Mesendoderm (in vitro differentiated cells): ENCODE measurements at regions not wholly inside any gene's neighbourhood (a gene's known extent, or its start where the extent isn't known, plus 50 kb on each side); places are given as distances from the start of the nearest gene placed in this dataset.

Experiments
- DNase-seq: peaks from one replicate; pipeline ENCODE4 v3.0.0; 2013
- H2AK5ac ChIP-seq: 2 replicates; pipeline ENCODE4 v1.6.1; 2013; ENCODE audit warnings: low read length, inconsistent platforms
- H2BK120ac ChIP-seq: 2 replicates; pipeline ENCODE4 v1.6.1; 2013; ENCODE audit warnings: low read depth, mild to moderate bottlenecking, low read length, moderate library complexity, mixed read lengths
- H2BK15ac ChIP-seq: replicated peaks from 2 replicates; pipeline ENCODE4 v1.6.1; 2013; ENCODE audit warnings: low read depth, mild to moderate bottlenecking, moderate library complexity
- H2BK5ac ChIP-seq: 2 replicates; pipeline ENCODE4 v1.6.1; 2013; ENCODE audit warnings: low read length, inconsistent platforms
- H3K18ac ChIP-seq: 2 replicates; pipeline ENCODE4 v1.6.1; 2013; ENCODE audit warnings: mild to moderate bottlenecking, low read length, mixed read lengths
- H3K23ac ChIP-seq: one replicate; pipeline ENCODE4 v1.6.1; 2013; ENCODE audit warnings: low read length
- H3K27ac ChIP-seq: 2 replicates; pipeline ENCODE4 v1.5.1; 2013; ENCODE audit warnings: low read depth, mild to moderate bottlenecking, inconsistent platforms, low read length, moderate library complexity
- H3K27me3 ChIP-seq: 2 replicates; pipeline ENCODE4 v1.6.1; 2013; ENCODE audit warnings: low read length, control low read depth, mild to moderate bottlenecking, inconsistent platforms; ENCODE audit not compliant: insufficient read depth, poor library complexity
- H3K36me3 ChIP-seq: 2 replicates; pipeline ENCODE4 v1.6.1; 2013; ENCODE audit warnings: low read length, inconsistent platforms; ENCODE audit not compliant: control insufficient read depth, insufficient read depth
- H3K4ac ChIP-seq: one replicate; pipeline ENCODE4 v1.6.1; 2013; ENCODE audit warnings: low read depth, mild to moderate bottlenecking, low read length, moderate library complexity
- H3K4me1 ChIP-seq: 2 replicates; pipeline ENCODE4 v1.6.1; 2013; ENCODE audit warnings: low read depth, low read length, inconsistent platforms; ENCODE audit not compliant: control insufficient read depth
- H3K4me2 ChIP-seq: 2 replicates; pipeline ENCODE4 v1.6.1; 2013; ENCODE audit warnings: low read length
- H3K4me3 ChIP-seq: 2 replicates; pipeline ENCODE4 v1.5.1; 2013; ENCODE audit warnings: mild to moderate bottlenecking, low read length
- H3K56ac ChIP-seq: one replicate; pipeline ENCODE4 v1.6.1; 2013; ENCODE audit warnings: low read length
- H3K79me1 ChIP-seq: 2 replicates; pipeline ENCODE4 v1.6.1; 2013; ENCODE audit warnings: low read length, inconsistent platforms
- H3K79me2 ChIP-seq: 2 replicates; pipeline ENCODE4 v1.6.1; 2013; ENCODE audit warnings: mild to moderate bottlenecking, low read length; ENCODE audit not compliant: control insufficient read depth, insufficient read depth
- H3K9ac ChIP-seq: 2 replicates; pipeline ENCODE4 v1.6.1; 2013; ENCODE audit warnings: low read length, inconsistent platforms
- H4K5ac ChIP-seq: one replicate; pipeline ENCODE4 v1.6.1; 2013; ENCODE audit warnings: low read length
- H4K8ac ChIP-seq: one replicate; pipeline ENCODE4 v1.6.1; 2013; ENCODE audit warnings: low read depth, mild to moderate bottlenecking, control low read depth, low read length, moderate library complexity
- WGBS: extraction: QIAGEN DNeasy Blood & Tissue Kit; methylation state at CpG from one replicate; pipeline ENCODE4 v1.1.7; 2013; ENCODE audit warnings: low lambda C conversion rate, missing lambda C conversion rate; ENCODE audit not compliant: insufficient coverage; ENCODE audit errors: extremely low coverage; 5-methylcytosine and 5-hydroxymethylcytosine counted together

DNA sequence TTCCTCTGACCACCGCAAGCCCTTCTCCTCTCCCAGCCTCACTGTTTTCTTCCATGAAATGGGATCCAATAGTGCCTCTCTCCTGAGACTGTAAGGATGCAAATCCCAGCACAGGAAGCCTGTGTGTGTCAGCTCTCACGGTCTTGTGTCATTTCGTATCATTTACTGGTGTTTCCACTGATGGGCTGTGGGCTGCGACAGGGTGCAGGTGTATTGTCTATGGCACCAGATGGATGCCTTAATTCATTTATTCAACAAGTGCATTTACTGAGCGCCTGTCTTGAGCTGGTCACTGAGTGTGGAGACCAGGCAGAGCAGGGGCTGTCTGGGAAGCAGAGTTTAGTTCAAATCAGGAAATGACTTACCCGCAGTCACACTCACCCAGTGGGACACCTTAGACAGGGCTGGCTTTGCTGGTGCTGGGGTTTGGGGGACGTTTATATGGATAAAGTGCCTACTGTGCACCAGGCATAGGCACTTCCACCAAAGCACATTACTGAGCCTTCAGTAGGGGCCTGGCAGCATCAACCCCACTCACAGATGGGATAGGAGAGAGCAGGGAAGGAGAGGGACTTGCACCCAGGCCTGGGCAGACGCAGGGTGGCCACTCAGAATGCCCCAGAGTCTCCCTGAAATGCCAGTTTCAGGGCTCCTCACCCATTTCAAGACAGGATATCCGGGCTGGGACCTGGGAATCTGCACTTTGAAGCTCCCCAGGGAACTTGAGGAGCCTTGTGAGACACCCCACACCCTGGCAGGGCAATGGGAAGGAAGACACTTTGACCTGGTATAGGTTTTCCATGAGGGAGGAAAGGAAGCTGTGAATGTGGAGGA is 398.9 kb downstream of the MATN1 start:
- H3K27ac ChIP-seq = no peak overlapping the region
- WGBS = no CpG with 5 or more reads among the region's 9 CpGs
- no peak overlapping the region for H2BK5ac ChIP-seq
- H2BK120ac ChIP-seq = no peak overlapping the region
- no peak overlapping the region for H3K18ac ChIP-seq
- no peak overlapping the region for H2AK5ac ChIP-seq
- H3K9ac ChIP-seq = no peak overlapping the region
- H3K4ac ChIP-seq = no peak overlapping the region
- no peak overlapping the region for H3K4me3 ChIP-seq
- H3K36me3 ChIP-seq = no peaks in the 10 kb centered on the region
- H2BK15ac ChIP-seq = no peak overlapping the region
- H3K23ac ChIP-seq = no peak overlapping the region
- H4K5ac ChIP-seq = no peak overlapping the region
- no peak overlapping the region for H3K56ac ChIP-seq
- no peak overlapping the region for H4K8ac ChIP-seq
- H3K79me1 ChIP-seq = no peaks in the 10 kb centered on the region
- H3K4me2 ChIP-seq = no peak overlapping the region
- H3K79me2 ChIP-seq = no peaks in the 10 kb centered on the region
- H3K27me3 ChIP-seq = no peaks in the 10 kb centered on the region
- no peak for DNase-seq
- H3K4me1 ChIP-seq = no peaks in the 10 kb centered on the region

DNA sequence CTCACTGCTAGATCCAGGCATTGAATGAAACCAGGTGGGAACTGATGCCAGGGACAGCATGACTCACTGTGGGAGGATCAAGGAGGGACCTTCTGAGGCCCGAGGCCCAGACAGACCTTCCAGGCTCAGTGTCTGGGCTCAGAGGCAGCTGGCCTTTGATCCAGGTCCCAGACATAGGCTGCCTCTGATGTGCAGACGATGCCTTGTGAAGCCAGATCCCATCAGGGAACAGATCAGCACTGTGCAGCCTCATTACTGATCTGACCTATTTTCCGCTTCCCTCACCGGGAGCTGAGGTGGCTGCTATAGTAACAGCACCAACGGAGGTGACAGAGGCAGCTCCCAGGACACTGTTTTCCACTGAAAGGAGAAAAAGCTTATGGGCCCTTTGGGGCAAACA is 399.5 kb downstream of the MATN1 start:
- no peaks in the 10 kb centered on the region for H3K36me3 ChIP-seq
- no peaks in the 10 kb centered on the region for H3K4me1 ChIP-seq
- H2AK5ac ChIP-seq = no peak overlapping the region
- no peak overlapping the region for H3K18ac ChIP-seq
- H3K4ac ChIP-seq = no peak overlapping the region
- no peak overlapping the region for H4K5ac ChIP-seq
- no peaks in the 10 kb centered on the region for H3K79me2 ChIP-seq
- no peaks in the 10 kb centered on the region for H3K27me3 ChIP-seq
- DNase-seq = no peak
- no peak overlapping the region for H2BK120ac ChIP-seq
- no peaks in the 10 kb centered on the region for H3K79me1 ChIP-seq
- H2BK5ac ChIP-seq = no peak overlapping the region
- H3K4me3 ChIP-seq = no peak overlapping the region
- no peak overlapping the region for H3K27ac ChIP-seq
- H3K23ac ChIP-seq = no peak overlapping the region
- H3K4me2 ChIP-seq = no peak overlapping the region
- H3K56ac ChIP-seq = no peak overlapping the region
- no peak overlapping the region for H3K9ac ChIP-seq
- no peak overlapping the region for H4K8ac ChIP-seq
- whole genome bisulfite sequencing = no CpG with 5 or more reads among the region's 5 CpGs
- no peak overlapping the region for H2BK15ac ChIP-seq

DNA sequence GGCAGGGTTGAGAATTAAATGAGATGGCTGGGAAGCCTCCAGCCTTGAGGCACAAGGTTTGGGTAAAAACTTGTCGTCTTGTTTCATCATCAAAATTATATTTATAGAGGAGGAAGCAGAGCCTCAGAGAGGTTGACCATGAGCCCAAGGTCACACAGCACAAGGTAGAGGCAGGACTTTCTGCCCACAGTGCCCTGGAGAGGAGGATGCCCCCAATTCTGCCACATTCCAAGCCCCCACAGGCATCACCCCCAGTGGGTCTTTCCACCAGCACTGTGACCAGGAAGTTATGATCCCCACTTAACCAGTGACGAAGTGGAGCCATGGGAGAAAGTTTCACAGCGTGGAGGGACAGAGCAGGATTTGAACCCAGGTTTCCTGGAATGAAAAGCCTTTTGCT is 400.0 kb downstream of the MATN1 start:
- Histone ChIP-seq H3K4me2 (no peak overlapping the region), H3K4ac (no peak overlapping the region), H4K5ac (no peak overlapping the region), H3K9ac (no peak overlapping the region), H3K27ac (no peak overlapping the region), H2AK5ac (no peak overlapping the region), H3K27me3 (no peaks in the 10 kb centered on the region), H3K4me1 (no peaks in the 10 kb centered on the region), H2BK15ac (no peak overlapping the region), H3K18ac (no peak overlapping the region), H3K79me2 (no peaks in the 10 kb centered on the region), H3K23ac (no peak overlapping the region), H3K79me1 (no peaks in the 10 kb centered on the region), H3K56ac (no peak overlapping the region), H4K8ac (no peak overlapping the region), H3K36me3 (no peaks in the 10 kb centered on the region), H2BK5ac (no peak overlapping the region), H3K4me3 (no peak overlapping the region), H2BK120ac (no peak overlapping the region)
- no CpG with 5 or more reads among the region's 3 CpGs for WGBS
- DNase-seq = no peak

DNA sequence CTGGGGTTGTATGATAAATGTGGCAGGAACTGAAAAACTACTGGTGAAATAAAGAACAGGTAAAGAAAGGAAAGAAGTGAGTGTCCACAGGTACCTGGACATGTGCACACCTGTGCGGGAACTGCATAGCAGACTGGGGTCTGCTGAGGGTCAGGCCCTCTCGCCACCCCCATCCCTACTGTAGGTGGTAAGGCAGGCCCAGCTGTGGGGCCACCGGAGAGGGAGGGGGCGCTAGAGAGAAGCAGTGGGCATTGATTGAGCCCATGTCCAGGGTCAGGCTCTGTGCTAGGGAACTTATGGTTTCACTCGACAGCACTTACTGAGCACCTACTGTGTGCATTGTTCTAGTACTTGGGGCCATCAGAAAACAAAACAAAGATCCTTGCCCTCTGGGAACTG is 400.5 kb downstream of the MATN1 start:
- Histone ChIP-seq H3K79me1 (no peaks in the 10 kb centered on the region), H2AK5ac (no peak overlapping the region)

DNA sequence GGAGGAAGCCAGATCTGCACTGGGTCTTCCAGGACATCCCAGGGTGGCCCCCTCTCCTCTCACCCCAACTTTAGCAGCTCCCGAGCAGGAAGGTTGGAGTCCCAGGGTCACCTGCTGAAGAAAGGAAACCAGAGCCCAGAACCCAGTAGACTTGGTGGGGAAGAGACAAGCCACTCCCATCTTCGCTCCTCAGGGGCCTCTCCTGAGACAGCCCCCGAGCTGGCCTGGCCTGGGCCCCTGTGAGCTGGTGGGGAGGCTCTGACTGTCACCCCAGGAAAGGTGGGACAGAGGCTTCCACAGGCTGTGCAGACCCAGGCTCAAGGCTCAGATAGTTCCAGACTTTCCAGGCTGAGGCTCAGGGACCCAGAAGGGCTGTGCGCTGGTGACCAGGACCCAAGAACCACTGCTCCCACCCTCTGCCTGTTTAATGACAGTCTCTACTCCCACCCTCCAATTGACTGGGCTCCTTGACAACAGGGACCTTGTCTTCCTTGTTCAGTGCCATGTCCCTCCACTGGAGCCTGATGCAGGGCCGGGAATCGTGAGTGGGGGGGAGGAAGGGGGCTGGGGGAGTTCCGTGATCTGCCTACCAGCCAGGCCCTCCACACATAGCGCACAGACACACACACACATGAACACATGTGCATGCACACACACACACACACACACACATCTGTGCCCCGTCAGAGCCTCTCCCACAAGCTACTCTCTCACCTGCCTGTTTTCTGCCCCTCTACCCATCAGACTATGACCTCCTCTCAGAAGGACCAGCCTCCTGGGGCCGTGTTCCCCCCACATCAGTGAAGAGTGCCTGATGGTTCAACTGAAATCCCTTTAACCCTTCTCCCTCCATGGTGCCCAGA is 401.2 kb downstream of the MATN1 start:
- Histone ChIP-seq H3K4me2 (no peak overlapping the region), H2BK120ac (no peak overlapping the region), H2AK5ac (no peak overlapping the region), H3K9ac (no peak overlapping the region), H4K5ac (no peak overlapping the region), H3K4ac (no peak overlapping the region), H3K4me3 (no peak overlapping the region), H3K27ac (no peak overlapping the region), H2BK5ac (no peak overlapping the region), H3K36me3 (no peaks in the 10 kb centered on the region), H3K56ac (peak overlapping the region; percentile 25), H3K4me1 (no peaks in the 10 kb centered on the region), H2BK15ac (no peak overlapping the region), H3K79me2 (no peaks in the 10 kb centered on the region), H3K79me1 (no peaks in the 10 kb centered on the region), H3K18ac (no peak overlapping the region), H3K23ac (no peak overlapping the region), H4K8ac (no peak overlapping the region), H3K27me3 (no peaks in the 10 kb centered on the region)
- no CpG with 5 or more reads among the region's 10 CpGs for WGBS
- DNase-seq = no peak

More for the DNA sequence above, 400.5 kb downstream of the MATN1 start:
- H3K18ac ChIP-seq = no peak overlapping the region
- no peak overlapping the region for H3K4me2 ChIP-seq
- peak; percentile 23 for DNase-seq
- H2BK120ac ChIP-seq = no peak overlapping the region
- no peaks in the 10 kb centered on the region for H3K79me2 ChIP-seq
- no peak overlapping the region for H3K23ac ChIP-seq
- no peaks in the 10 kb centered on the region for H3K27me3 ChIP-seq
- no peak overlapping the region for H3K4ac ChIP-seq
- no CpG with 5 or more reads among the region's 5 CpGs for WGBS
- H3K36me3 ChIP-seq = no peaks in the 10 kb centered on the region
- H4K5ac ChIP-seq = no peak overlapping the region
- H4K8ac ChIP-seq = no peak overlapping the region
- H3K4me3 ChIP-seq = no peak overlapping the region
- no peak overlapping the region for H3K9ac ChIP-seq
- H3K27ac ChIP-seq = no peak overlapping the region
- no peak overlapping the region for H3K56ac ChIP-seq
- no peak overlapping the region for H2BK15ac ChIP-seq
- H2BK5ac ChIP-seq = no peak overlapping the region
- no peaks in the 10 kb centered on the region for H3K4me1 ChIP-seq
